UCSD-AML1 (cell line): ENCODE measurements at regions not wholly inside any gene's neighbourhood (a gene's known extent, or its start where the extent isn't known, plus 50 kb on each side); places are given as distances from the start of the nearest gene placed in this dataset.

Experiments
- DNase-seq: peaks from one replicate; lab custom pipeline; 2025; ENCODE audit not compliant: unreplicated experiment; lab: John Stamatoyannopoulos, UW

DNA sequence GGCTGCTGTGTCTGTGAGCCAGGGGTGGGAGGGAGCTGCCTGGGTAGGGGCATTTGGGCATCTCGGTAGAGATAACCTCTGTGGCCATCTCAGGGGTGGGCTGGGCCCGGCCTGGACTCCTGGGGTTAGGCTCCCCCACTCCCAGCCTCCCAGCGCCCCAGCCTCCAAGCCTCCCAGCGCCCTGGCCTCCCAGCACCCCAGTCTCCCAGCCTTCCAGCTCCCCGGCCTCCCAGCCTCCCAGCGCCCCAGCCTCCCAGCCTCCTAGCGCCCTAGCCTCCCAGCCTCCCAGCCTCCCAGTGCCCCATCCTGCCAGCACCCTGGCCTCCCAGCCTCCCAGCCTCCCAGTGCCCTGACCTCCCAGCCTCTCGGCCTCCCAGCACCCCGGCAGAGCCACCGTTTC, 85.1 kb upstream of the TTC34 start:
- DNase-seq = no peak

DNA sequence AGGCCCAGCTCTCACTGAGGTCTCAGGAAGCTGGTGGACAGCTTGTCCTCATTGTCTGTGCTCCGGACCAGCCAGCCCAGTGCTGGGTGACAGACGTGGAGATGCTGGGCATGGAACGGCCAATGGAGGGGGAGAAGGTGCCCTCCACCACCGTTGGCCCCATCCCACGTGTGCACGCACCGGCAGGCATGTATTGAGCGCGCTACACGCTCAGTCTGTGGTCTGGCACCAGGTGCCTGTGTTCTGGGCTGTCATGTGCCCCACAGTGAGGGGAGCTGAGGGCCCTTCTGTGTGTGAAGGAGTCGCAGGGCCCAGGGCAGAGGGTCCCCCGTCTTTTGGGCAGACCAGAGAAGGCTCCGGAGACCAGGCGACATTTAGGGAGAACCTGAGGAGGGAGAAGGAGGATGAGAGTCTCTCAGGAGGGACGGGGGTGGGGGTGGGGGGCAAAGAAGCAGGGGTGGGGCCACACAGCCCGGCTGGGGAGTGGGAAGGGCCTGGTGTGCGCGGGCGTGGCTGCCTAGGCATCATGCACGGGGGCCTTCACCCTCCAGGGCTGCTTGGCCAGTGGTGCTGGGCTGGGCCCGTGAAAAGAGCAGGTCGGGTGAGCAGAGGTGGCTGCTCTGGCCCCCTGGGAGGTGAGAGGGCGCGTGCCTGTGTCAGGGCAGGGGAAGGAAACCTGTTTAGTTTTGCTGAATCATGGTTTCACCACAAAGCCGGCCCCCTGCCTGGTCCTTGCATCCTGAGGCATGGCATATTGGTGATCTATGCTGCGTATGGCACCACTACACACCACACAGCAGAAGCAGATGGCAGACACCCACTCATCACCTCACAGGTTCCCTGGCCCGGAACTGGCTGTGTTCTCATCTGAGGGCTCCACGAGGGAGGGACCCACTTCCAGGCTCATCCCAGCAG, 86.7 kb upstream of the TTC34 start:
- peak; percentile 76 for DNase-seq

DNA sequence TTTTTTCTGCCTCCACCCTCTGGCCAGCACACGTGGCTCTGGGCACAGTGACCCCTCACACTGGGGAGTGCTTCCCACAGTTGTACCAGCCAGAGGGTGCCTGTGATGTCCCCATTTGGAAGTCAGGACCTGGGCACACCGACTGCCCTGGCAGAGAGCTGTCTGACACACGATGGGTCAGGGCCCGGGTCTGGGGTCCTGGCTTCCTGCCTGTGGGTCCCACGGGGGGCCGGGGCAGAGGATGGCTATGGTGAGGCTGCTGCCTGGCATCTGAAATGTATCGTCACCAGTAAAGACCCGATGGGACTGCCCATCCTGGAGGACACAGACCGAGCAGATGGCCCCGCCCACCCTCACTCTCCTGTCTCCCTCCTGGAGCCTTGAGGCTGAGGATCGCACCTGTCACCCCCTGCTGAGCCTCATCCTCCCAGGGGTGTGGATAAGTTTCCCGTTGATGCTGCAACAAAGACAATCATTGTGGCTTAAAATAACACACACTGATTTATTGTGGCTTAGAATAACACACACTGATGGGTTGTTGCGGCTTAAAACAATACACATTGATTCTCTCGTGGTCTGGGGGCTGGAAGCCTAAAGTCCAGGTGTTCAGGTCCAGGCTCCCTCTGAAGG, 88.8 kb upstream of the TTC34 start:
- DNase-seq = no peak

DNA sequence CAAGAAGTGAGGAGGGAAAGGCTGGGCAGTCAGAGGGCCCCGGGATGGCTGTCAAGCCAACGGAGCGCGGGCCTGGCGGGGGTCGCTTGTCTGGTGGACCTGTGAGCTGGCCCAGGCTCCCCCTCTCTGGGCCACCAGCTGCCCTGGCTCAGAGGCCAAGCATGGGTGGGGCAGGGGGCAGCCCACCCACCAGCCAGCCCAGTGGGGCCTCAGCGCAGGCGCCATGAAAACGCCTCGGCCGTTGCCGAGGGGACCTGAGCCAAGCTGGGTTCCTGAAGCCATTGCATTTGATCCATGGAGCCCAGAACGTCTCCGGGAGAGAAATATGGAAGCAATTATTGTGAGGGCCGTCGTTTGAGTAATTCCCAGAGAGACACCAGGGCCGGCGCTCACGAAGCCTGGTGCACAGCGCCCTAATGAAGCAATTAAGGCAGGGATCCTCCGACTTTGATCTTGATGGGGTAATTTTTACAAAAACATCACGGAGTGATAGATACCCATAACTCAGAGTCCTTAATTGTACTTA, 90.5 kb upstream of the TTC34 start:
- no peak for DNase-seq

DNA sequence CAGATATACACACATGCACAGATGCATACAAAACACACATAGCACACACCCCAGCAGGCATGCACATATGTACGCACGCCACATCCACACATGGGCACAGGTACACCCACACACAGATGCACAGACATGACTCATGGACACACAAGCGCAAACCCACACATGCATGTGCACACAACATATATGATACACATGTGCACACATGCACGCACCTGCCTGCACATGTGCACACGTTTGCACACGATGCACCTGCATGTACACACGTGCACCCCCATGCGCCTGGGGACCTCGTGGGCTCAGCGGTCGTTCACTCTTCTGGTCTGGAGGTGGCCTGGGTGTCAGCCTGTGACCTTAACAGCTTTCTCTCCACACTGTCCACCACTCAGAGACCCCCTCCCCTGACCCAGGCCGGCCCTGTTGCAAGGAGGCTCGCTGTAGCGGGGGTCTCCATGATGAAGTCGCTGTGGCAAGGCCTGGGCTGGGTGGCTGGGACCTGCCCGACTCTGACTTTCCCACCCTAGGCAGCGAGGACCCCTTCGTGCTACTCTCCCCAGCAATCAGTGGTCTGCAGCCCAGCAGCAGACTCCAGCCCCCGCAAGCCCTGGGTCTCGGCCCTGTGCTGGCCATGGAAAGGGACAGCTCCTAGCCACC, 92.1 kb upstream of the TTC34 start:
- DNase-seq = no peak

DNA sequence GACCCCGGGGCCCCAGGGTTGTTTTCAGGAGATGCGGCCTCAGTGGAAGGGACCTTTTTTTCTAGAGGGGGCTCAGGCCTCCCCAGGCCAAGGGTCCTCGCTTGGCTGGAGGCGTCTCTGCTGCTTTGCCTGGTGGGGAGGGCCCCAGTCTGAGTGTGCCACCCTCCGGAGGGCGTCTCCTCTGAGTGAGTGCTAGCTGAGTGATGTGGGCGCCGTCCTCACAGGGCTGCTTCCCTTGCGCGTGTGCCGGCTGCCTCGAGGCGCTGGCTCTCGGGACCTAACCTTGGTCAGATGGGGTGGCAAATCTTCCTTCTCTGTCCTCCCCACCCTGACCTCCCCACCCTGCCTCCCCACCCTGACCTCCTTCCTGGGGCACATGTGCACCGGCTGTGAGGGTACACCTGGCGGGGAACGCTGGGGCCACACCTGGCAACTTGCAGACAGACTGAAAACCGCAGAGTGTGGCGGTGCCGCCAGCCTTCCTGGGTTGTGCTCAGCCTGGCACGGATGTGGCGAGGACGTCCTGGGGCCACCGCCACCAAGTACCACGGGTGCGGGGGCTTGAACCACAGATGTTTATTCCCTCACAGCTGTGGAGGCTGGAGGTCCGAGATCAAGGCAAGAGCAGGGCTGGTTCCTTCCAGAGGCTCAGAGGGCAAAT, 93.0 kb upstream of the TTC34 start:
- no peak for DNase-seq

DNA sequence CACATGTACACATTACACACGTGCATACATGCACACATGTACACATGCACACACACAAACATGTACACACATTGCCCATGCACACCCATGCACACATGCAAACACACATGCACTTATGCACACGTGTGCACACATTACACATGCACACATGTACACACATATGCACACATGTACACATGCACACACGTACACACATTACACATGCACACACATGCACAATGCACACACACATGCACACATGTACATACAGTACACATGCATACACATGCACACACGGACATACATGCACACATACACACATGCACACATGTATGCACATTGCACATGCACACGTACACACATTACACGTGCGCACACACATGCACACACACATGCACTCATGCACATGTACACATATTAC, 95.3 kb upstream of the TTC34 start:
- DNase-seq = no peak

DNA sequence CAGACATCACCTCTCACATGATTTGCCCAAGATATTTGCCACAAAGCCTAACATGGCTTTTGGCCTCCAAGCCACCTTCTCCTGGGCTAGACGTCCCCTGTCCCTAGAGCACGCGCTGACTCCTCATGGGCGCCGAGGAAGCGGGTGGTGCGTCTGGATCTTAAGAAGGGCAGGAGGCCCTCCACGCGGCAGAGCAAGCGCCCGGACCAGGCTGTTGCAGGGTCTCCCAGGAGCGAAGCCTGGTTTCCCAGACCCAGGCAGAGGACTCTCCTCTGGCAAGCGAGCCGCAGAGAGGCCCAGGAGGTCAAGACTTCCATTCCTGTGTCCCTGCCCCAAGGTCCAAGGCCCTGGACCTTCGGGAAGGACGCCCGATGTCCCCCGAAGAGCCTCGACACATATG, 101.7 kb upstream of the TTC34 start:
- DNase-seq = no peak

DNA sequence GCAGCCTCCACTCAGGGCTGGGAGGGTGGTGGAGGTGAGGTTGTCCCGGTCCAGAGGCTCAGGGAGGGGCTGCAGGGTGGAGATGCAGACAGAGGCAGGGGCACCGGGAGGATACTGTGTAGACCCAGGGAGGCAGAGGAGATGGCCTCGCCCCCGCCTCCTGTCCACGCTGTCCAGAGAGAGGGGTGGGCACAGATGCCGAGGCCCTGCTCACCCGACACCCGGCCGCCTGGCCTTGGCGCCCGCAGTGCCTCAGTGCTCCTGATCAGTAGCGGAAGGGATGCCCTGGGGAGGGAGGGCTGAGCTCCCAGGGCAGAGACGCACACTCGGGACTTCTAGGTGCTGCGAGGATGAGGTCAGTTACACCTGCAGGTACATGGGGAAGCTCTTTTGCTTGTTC, 102.7 kb upstream of the TTC34 start:
- DNase-seq = no peak

DNA sequence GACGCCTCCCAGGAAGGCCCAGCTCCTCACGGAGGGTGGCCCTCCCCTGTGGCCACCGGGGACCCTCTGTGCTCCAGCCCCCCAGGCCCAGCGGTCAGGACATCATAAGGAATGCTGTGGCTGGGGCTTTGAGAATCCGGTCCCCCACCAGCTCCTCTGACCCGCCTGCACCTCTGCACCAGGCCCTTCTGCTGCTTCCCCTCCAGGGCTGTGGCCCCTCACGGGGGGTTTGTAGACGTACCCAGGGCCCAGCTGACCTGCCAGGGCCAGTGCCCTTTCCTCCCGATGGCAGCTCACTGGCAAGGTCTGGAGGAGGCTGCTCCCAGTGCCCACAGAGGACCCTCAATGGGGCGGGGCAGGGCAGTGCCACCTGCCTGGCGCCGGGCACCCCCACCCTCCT, 103.9 kb upstream of the TTC34 start:
- no peak for DNase-seq

DNA sequence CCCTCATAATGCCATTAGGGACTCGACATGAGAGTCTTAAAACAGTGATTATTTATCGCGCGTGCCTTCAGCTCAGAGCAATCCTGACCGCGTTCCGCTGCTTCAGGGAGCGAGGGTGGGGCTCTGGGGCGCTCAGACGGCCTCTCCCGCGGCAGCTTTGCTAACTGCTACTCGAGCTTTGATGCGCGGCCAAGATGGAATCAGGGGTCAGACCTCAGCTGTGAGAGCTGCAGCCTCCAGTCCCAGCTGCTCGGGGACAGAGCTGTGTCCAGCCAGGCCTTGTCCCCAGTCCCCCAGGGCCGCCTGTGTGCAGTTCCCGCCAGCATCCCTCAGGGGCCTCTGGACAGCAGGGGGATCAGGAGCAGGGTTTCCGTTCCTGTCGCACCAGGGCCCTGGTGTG, 104.6 kb upstream of the TTC34 start:
- DNase-seq = no peak

DNA sequence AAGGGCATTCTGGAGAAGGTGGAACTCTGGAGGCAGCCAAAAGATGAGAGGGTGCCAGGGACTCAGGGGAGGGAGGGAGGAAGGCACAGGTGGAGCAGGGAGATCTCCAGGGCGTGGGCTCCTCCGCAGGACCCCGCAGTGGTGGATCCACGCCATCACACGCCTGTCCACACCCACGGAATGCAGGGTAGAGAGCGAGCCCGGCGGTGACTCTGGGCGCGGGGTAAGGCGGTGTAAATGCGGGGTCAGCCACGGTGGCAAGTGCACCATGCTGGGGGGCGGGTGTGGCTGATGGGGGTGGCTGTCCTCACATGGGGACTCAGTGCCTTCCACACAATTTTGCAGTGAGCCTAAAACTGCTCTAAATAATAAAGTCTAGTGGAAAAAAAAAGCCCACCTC, 105.1 kb upstream of the TTC34 start:
- DNase-seq = no peak

DNA sequence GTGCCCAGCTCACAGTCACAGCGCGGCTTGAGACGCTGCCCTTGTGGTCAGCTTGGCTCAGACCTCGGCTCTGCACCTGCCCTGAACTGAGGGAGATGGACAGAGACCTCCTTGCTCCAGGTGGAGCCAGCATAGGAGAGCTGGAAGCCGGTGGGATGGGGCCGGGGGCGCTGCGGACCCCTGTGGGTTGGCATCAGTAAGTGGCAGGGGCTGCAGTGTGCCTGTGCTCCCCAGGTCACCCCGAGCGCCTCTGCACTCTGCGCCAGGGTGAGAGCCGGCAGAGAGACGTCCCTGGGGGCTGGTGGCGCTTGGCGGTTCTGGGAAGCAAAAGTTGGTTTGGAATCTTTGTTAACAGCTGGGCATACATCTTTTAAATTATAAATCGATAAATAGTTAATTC, 105.6 kb upstream of the TTC34 start:
- DNase-seq = no peak

DNA sequence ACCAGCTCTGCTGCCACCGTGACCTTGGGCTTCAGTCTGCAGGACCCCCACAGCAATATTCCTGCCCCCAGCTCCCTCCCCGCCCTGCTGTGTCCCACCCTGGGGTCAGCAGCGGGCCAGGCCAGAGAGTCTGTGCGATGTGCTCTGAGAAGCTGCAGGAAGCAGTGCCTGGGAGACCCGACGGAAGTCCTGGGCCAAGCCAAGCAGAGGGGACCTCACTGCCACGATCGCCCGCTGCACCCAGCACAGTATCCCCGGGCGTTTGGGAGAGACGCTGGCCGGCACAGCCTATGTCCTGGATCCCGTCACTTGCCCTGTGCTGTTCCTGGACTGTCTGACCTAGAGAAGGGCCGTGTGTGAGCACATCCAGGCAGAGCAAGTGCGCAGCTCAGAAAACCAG, 106.6 kb upstream of the TTC34 start:
- no peak for DNase-seq

DNA sequence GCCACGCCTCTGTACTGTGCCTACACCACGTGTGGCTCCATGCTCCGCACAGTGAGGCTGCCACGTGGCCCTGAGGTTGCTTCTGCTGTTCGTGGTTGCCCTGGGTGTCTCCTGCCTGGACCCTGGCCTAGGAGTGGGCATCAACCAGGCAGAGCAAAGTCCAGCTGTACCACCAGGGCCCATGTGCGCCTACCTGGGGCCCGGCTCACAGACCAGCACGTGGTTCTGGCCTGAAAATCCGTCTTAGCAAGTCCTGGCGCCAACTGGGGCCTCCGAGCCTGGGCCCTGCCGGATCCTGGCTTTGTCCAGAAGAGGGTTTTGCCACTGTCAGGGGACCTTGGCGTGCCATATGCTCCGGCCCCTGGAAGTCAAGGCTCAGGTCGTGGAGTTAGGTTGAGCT, 107.1 kb upstream of the TTC34 start:
- no peak for DNase-seq

DNA sequence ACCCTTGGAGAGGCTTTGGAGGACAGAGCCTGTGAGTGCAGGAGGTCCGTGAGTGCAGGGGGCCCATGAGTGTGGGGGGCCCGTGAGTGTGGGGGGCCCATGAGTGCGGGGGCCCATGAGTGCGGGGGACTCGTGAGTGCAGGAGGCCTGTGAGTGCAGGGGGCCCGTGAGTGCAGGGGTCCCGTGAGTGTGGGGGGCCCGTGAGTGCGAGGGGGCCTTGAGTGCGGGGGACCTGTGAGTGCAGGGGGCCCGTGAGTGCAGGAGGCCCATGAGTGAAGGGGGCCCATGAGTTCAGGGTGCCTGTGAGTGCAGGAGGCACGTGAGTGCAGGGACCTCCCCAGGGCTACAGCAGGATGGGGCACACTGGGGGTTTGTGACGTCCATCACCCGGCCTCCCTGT, 108.3 kb upstream of the TTC34 start:
- no peak for DNase-seq

DNA sequence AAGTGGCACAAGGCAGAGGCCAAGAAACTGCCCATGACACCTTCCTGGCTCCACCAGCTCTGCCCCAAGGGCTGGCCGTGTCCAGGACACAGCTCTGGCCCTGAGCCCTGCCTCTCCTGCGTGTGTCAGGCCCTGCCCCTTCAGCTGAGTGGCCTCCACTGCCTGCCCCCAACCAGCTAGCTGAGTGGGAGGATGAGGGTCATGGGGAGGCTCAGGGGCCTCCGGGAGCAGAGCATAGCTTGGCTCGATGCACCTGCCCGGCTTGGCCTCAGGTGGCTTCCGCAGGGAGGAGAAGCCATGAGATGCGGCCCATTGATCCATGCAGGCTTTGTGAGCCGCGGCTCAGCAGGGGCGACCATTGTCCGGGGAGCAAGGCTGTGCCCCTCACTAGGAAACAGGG, 108.7 kb upstream of the TTC34 start:
- DNase-seq = no peak

DNA sequence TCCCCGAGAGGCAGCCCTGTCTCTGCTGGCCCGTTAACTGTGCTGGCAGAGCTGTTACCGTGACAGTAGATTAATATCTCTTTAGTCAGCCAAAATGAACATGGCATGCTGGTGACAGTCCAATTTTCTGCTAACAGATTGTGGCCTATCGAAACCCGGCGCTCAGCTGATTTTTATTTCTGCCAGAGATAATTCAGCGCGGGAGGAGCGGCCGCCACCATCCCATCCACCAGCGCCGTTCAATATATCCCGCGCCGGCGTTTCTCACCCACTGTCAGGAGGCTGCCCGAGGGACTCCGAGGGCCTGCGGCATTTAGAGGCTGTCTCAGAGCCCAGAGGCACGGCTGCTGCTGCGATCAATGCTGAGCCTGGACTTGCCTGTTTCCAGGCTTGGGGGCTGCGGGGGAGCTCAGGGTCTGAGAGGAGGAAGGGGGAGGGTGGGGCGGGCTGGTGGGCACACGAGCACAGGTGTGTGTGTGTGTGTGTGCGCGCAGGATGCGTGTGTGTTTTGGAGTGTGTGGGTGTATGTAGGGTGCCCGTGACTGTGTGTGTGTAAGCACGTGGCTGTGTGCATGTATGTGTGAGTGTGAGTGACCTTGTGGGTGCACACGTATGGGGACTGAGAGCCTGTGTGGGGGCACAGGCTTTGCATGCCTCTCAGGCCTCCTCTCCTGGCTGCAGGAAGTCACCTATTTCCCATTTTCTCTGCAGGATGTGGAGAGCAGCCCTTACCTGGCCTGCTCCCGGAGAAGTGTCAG, 109.7 kb upstream of the ACTRT2 start:
- DNase-seq = no peak

DNA sequence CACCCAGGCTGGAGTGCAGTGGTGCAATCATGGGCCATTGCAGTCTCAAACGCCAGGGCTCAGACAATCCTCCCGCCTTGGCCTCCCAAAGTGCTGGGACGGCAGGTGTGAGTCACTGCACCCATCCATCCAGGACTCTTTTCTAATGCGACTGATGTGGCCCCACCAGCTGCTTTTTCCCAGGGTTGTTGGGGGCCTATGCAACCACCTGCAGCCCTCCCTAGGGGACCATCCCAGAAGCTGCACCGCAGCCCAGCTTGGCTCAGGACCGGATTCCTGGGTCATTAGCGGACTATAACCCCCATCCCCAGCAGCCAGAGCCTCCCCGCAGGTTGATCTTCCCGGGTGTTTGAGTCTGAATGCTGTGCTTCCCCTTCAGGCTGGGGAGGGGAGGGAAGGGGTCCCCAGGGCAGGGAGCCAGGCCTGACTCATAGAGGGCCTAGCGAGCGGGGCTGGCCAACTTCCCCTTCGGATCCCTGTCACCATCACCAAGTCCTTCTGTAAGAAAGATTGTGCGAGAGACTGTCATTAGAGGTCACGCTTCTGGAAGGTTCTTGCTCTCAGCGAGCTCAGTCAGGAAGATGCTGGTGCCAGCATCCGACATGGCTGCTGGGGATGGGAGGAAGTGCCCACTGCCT, 108.7 kb upstream of the ACTRT2 start:
- DNase-seq = peak; percentile 20

DNA sequence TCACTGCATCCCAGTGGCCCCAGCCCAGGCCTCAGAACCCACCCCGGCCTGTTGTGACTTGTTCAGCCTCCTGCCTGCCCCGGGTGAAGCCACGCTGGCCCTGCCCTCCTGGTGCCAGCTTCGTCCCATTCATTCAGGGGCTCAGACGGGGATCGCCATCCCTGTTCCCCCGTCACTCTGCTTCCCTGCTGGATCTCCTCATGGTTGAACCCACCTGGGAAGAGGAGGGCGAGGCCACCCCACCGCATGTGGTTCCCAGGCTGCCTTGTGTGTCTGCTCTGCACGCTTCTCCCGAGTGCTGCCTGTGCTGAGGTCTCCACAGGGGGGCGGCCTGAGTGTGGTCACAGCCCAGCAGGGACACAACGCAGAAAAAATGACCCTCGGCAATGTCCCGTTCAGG, 108.2 kb upstream of the ACTRT2 start:
- no peak for DNase-seq
